ENCODE measurements at regions not wholly inside any gene's neighbourhood (a gene's known extent, or its start where the extent isn't known, plus 50 kb on each side); places are given as distances from the start of the nearest gene placed in this dataset.

DNA sequence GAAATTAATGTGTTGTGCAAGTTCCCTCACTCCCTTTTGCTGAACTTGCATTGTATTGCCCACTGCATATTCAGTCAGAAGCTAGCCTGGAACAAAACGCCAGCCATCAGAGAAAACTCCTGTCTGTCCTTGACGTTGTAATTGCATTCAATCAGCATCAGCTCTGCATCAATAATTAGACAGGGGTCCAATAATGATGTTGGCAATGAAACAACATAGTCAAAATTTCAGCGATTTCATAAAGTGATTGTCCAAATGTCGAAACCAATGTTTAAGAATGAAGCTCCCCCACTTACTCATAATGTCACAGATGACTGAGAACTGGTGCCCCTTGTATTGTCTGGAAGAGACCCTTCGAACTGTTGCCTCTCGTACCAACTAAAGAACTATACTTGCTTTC lies 504.2 kb upstream of the TENM3 start:
- TF ChIP-seq, protein P1, sequence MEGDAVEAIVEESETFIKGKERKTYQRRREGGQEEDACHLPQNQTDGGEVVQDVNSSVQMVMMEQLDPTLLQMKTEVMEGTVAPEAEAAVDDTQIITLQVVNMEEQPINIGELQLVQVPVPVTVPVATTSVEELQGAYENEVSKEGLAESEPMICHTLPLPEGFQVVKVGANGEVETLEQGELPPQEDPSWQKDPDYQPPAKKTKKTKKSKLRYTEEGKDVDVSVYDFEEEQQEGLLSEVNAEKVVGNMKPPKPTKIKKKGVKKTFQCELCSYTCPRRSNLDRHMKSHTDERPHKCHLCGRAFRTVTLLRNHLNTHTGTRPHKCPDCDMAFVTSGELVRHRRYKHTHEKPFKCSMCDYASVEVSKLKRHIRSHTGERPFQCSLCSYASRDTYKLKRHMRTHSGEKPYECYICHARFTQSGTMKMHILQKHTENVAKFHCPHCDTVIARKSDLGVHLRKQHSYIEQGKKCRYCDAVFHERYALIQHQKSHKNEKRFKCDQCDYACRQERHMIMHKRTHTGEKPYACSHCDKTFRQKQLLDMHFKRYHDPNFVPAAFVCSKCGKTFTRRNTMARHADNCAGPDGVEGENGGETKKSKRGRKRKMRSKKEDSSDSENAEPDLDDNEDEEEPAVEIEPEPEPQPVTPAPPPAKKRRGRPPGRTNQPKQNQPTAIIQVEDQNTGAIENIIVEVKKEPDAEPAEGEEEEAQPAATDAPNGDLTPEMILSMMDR (conservative IDR thresholded peaks at IDR 0.05; ENCODE audit: low read depth, low read length) = no peak
- no peak for TF ChIP-seq EZH2 (IDR thresholded peaks at IDR 0.05; ENCODE audit: borderline replicate concordance, low read depth, low read length, poor library complexity, severe bottlenecking)
